Glutamatergic neuron (in vitro differentiated cells): ENCODE measurements at regions not wholly inside any gene's neighbourhood (a gene's known extent, or its start where the extent isn't known, plus 50 kb on each side); places are given as distances from the start of the nearest gene placed in this dataset.

Experiments used
- DNase-seq: peaks from one replicate; pipeline ENCODE4 v3.0.0; 2022
- H3K27ac Mint-ChIP-seq: one replicate; pipeline ENCODE4 v1.8.0; 2020; ENCODE audit warnings: mild to moderate bottlenecking, mixed read lengths, inconsistent platforms; ENCODE audit not compliant: unreplicated experiment
- H3K27me3 Mint-ChIP-seq: one replicate; pipeline ENCODE4 v1.8.0; 2020; ENCODE audit warnings: mild to moderate bottlenecking, moderate library complexity, mixed read lengths, inconsistent platforms; ENCODE audit not compliant: unreplicated experiment
- H3K36me3 Mint-ChIP-seq: one replicate; pipeline ENCODE4 v1.8.0; 2020; ENCODE audit warnings: mild to moderate bottlenecking, mixed read lengths, inconsistent platforms; ENCODE audit not compliant: unreplicated experiment
- H3K4me1 Mint-ChIP-seq: one replicate; pipeline ENCODE4 v1.8.0; 2020; ENCODE audit warnings: mild to moderate bottlenecking, low read depth, mixed read lengths, inconsistent platforms; ENCODE audit not compliant: unreplicated experiment
- H3K4me3 Mint-ChIP-seq: one replicate; pipeline ENCODE4 v1.8.0; 2020; ENCODE audit warnings: mild to moderate bottlenecking, mixed read lengths, inconsistent platforms; ENCODE audit not compliant: unreplicated experiment
- H3K9me3 Mint-ChIP-seq: one replicate; pipeline ENCODE4 v1.8.0; 2020; ENCODE audit warnings: mild to moderate bottlenecking, moderate library complexity, mixed read lengths, inconsistent platforms; ENCODE audit not compliant: unreplicated experiment
- CTCF ChIP-seq: fragments of 200-600 bp; sonication (generic); IDR thresholded peaks from one replicate; pipeline ENCODE4 v1.5.0; 2021; ENCODE audit not compliant: partially characterized antibody, unreplicated experiment

GRCh38 chr1:191305370-191305769 lies 827.7 kb upstream of the BRINP3 start:
- Mint-ChIP-seq H3K9me3 (no peaks in the 10 kb centered on the region), H3K4me1 (no peaks in the 10 kb centered on the region), H3K27ac (no peak overlapping the region), H3K27me3 (peaks cover 4% of the 10 kb centered on the region), H3K4me3 (no peak overlapping the region), H3K36me3 (no peaks in the 10 kb centered on the region)
- DNase-seq, result no peak
- no peak for TF ChIP-seq CTCF

- no peak for DNase-seq
- Mint-ChIP-seq H3K36me3 (no peaks in the 10 kb centered on the region), H3K4me1 (no peaks in the 10 kb centered on the region), H3K27me3 (peaks cover 4% of the 10 kb centered on the region), H3K27ac (no peak overlapping the region), H3K9me3 (no peaks in the 10 kb centered on the region), H3K4me3 (no peak overlapping the region)
- TF ChIP-seq CTCF, result no peak
Observed at GRCh38 chr1:191306916-191307315, 829.3 kb upstream of the BRINP3 start.

GRCh38 chr1:191320062-191320461 lies 838.2 kb upstream of the RGS18 start:
- Mint-ChIP-seq H3K9me3 (no peaks in the 10 kb centered on the region), H3K4me1 (no peaks in the 10 kb centered on the region), H3K27me3 (no peaks in the 10 kb centered on the region), H3K27ac (no peak overlapping the region), H3K36me3 (no peaks in the 10 kb centered on the region), H3K4me3 (no peak overlapping the region)
- no peak for TF ChIP-seq CTCF
- DNase-seq, result no peak

- Mint-ChIP-seq H3K36me3 (no peaks in the 10 kb centered on the region), H3K27me3 (no peaks in the 10 kb centered on the region), H3K9me3 (no peaks in the 10 kb centered on the region), H3K27ac (no peak overlapping the region), H3K4me3 (no peak overlapping the region), H3K4me1 (no peaks in the 10 kb centered on the region)
- DNase-seq, result no peak
- TF ChIP-seq CTCF, result no peak
Observed at GRCh38 chr1:191327868-191328267, 830.4 kb upstream of the RGS18 start.

GRCh38 chr1:191343816-191344215 lies 814.4 kb upstream of the RGS18 start:
- no peak for DNase-seq
- Mint-ChIP-seq H3K36me3 (no peaks in the 10 kb centered on the region), H3K4me3 (no peak overlapping the region), H3K27me3 (no peaks in the 10 kb centered on the region), H3K9me3 (no peaks in the 10 kb centered on the region), H3K4me1 (no peaks in the 10 kb centered on the region), H3K27ac (no peak overlapping the region)
- TF ChIP-seq CTCF, result no peak
